H1 (cell line): ENCODE measurements at regions not wholly inside any gene's neighbourhood (a gene's known extent, or its start where the extent isn't known, plus 50 kb on each side); places are given as distances from the start of the nearest gene placed in this dataset.

Experiments
- CHD2 ChIP-seq: IDR thresholded peaks from 2 replicates; pipeline ENCODE4 v1.6.1; 2012; ENCODE audit warnings: low read length, improper control_type of control experiment
- SP1 ChIP-seq: IDR thresholded peaks from 2 replicates; pipeline ENCODE4 v1.6.1; 2011; ENCODE audit warnings: low read depth, low read length

GRCh38 chr5:39475881-39476842, 51.4 kb upstream of the DAB2 start (continued):
- TF ChIP-seq SP1, result no peak
- TF ChIP-seq CHD2, result no peak
